ENCODE measurements at regions not wholly inside any gene's neighbourhood (a gene's known extent, or its start where the extent isn't known, plus 50 kb on each side); places are given as distances from the start of the nearest gene placed in this dataset.

DNA sequence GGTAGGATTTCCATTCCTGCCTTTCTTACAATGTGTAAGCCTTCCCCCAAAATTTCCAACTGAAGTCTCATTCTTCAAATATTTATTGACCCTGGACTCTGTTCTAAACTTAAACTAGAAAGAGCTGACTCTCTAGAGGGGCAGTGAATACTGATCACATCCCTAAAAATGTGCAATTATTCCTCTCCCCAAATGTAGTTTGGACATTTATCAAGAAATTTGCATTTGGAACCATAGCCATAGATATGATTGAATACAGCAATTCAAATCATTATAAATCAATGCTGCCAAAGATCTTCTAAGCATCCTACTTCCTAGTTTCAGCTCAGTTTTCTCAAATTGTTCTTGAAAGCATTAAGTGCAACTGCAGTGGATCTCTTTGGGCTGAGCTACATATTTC lies 525.7 kb downstream of the RAB28 start (continued):
- no peak for TF ChIP-seq ZNF138 (CRISPR knock-in tag; conservative IDR thresholded peaks at IDR 0.05)
- no peak for TF ChIP-seq CREM (CRISPR knock-in tag; IDR thresholded peaks at IDR 0.05)
- TF ChIP-seq, protein P1, sequence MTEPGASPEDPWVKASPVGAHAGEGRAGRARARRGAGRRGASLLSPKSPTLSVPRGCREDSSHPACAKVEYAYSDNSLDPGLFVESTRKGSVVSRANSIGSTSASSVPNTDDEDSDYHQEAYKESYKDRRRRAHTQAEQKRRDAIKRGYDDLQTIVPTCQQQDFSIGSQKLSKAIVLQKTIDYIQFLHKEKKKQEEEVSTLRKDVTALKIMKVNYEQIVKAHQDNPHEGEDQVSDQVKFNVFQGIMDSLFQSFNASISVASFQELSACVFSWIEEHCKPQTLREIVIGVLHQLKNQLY (CRISPR knock-in tag; IDR thresholded peaks at IDR 0.05), result no peak
- no peak for TF ChIP-seq ATF1 (CRISPR knock-in tag; IDR thresholded peaks at IDR 0.05)
- no peak for TF ChIP-seq CREB1 (CRISPR knock-in tag; IDR thresholded peaks at IDR 0.05)
- TF ChIP-seq, protein P2, sequence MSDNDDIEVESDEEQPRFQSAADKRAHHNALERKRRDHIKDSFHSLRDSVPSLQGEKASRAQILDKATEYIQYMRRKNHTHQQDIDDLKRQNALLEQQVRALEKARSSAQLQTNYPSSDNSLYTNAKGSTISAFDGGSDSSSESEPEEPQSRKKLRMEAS (CRISPR knock-in tag; IDR thresholded peaks at IDR 0.05), result no peak

DNA sequence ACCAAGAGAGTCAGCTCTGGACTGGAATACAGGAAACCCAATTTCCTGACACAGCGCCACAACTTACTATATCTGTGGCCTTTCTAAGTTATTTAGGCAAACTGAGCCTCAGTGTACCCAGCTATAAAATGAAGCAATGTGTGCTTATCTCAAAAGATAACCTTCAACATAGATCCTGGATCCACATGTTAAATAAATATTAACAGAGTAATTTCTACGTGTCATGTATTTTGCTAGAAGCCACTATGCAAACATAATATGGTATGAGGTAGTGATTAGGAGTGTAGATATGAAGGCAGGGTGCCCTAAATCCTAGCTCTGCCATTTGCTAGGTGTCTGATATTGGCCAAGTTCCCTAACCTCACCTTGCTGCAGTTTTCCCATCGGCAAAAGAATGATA lies 527.0 kb downstream of the RAB28 start:
- ATAC-seq, result no peak

More for the DNA sequence above, 527.0 kb downstream of the RAB28 start:
- ChIA-PET CTCF (no interaction called here), POLR2A (no interaction called here)
- Mint-ChIP-seq H3K4me3 (no peak overlapping the region), H3K4me1 (peaks cover 24% of the 10 kb centered on the region), H3K9me3 (no peaks in the 10 kb centered on the region), H3K36me3 (no peaks in the 10 kb centered on the region), H3K27me3 (ENCODE audit: low read depth) (no peaks in the 10 kb centered on the region), H3K27ac (no peak overlapping the region)
- no peak for DNase-seq (ENCODE audit: low spot score)
- TF ChIP-seq, protein P3, sequence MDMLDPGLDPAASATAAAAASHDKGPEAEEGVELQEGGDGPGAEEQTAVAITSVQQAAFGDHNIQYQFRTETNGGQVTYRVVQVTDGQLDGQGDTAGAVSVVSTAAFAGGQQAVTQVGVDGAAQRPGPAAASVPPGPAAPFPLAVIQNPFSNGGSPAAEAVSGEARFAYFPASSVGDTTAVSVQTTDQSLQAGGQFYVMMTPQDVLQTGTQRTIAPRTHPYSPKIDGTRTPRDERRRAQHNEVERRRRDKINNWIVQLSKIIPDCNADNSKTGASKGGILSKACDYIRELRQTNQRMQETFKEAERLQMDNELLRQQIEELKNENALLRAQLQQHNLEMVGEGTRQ (CRISPR knock-in tag; IDR thresholded peaks at IDR 0.05), result no peak
- TF ChIP-seq, protein P4, sequence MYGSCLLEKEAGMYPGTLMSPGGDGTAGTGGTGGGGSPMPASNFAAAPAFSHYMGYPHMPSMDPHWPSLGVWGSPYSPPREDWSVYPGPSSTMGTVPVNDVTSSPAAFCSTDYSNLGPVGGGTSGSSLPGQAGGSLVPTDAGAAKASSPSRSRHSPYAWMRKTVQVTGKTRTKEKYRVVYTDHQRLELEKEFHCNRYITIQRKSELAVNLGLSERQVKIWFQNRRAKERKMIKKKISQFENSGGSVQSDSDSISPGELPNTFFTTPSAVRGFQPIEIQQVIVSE (CRISPR knock-in tag; IDR thresholded peaks at IDR 0.05; ENCODE audit: borderline replicate concordance), result no peak
- TF ChIP-seq, protein P5, sequence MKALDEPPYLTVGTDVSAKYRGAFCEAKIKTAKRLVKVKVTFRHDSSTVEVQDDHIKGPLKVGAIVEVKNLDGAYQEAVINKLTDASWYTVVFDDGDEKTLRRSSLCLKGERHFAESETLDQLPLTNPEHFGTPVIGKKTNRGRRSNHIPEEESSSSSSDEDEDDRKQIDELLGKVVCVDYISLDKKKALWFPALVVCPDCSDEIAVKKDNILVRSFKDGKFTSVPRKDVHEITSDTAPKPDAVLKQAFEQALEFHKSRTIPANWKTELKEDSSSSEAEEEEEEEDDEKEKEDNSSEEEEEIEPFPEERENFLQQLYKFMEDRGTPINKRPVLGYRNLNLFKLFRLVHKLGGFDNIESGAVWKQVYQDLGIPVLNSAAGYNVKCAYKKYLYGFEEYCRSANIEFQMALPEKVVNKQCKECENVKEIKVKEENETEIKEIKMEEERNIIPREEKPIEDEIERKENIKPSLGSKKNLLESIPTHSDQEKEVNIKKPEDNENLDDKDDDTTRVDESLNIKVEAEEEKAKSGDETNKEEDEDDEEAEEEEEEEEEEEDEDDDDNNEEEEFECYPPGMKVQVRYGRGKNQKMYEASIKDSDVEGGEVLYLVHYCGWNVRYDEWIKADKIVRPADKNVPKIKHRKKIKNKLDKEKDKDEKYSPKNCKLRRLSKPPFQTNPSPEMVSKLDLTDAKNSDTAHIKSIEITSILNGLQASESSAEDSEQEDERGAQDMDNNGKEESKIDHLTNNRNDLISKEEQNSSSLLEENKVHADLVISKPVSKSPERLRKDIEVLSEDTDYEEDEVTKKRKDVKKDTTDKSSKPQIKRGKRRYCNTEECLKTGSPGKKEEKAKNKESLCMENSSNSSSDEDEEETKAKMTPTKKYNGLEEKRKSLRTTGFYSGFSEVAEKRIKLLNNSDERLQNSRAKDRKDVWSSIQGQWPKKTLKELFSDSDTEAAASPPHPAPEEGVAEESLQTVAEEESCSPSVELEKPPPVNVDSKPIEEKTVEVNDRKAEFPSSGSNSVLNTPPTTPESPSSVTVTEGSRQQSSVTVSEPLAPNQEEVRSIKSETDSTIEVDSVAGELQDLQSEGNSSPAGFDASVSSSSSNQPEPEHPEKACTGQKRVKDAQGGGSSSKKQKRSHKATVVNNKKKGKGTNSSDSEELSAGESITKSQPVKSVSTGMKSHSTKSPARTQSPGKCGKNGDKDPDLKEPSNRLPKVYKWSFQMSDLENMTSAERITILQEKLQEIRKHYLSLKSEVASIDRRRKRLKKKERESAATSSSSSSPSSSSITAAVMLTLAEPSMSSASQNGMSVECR (CRISPR knock-in tag; IDR thresholded peaks at IDR 0.05; ENCODE audit: borderline replicate concordance), result no peak
- no peak for TF ChIP-seq PRRX2 (CRISPR knock-in tag; IDR thresholded peaks at IDR 0.05)
- TF ChIP-seq, protein P6, sequence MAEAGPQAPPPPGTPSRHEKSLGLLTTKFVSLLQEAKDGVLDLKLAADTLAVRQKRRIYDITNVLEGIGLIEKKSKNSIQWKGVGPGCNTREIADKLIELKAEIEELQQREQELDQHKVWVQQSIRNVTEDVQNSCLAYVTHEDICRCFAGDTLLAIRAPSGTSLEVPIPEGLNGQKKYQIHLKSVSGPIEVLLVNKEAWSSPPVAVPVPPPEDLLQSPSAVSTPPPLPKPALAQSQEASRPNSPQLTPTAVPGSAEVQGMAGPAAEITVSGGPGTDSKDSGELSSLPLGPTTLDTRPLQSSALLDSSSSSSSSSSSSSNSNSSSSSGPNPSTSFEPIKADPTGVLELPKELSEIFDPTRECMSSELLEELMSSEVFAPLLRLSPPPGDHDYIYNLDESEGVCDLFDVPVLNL (CRISPR knock-in tag; IDR thresholded peaks at IDR 0.05; ENCODE audit: borderline replicate concordance, low read depth), result no peak
- TF ChIP-seq, protein P7, sequence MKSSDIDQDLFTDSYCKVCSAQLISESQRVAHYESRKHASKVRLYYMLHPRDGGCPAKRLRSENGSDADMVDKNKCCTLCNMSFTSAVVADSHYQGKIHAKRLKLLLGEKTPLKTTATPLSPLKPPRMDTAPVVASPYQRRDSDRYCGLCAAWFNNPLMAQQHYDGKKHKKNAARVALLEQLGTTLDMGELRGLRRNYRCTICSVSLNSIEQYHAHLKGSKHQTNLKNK (CRISPR knock-in tag; IDR thresholded peaks at IDR 0.05), result no peak
- no peak for TF ChIP-seq JAZF1 (CRISPR knock-in tag; IDR thresholded peaks at IDR 0.05)
- TF ChIP-seq, protein P8, sequence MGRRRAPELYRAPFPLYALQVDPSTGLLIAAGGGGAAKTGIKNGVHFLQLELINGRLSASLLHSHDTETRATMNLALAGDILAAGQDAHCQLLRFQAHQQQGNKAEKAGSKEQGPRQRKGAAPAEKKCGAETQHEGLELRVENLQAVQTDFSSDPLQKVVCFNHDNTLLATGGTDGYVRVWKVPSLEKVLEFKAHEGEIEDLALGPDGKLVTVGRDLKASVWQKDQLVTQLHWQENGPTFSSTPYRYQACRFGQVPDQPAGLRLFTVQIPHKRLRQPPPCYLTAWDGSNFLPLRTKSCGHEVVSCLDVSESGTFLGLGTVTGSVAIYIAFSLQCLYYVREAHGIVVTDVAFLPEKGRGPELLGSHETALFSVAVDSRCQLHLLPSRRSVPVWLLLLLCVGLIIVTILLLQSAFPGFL (CRISPR knock-in tag; IDR thresholded peaks at IDR 0.05; ENCODE audit: borderline replicate concordance), result no peak
- TF ChIP-seq SMAD4 (CRISPR knock-in tag; IDR thresholded peaks at IDR 0.05), result no peak
